HUES64 (cell line): ENCODE measurements at regions not wholly inside any gene's neighbourhood (a gene's known extent, or its start where the extent isn't known, plus 50 kb on each side); places are given as distances from the start of the nearest gene placed in this dataset.

Experiments
- H3K27ac ChIP-seq: 2 replicates; pipeline ENCODE4 v1.7.0; 2013; ENCODE audit warnings: low read depth, low read length, inconsistent platforms
- H3K27me3 ChIP-seq: 2 replicates; pipeline ENCODE4 v1.6.1; 2013; ENCODE audit warnings: mild to moderate bottlenecking, low read length; ENCODE audit not compliant: insufficient read depth
- H3K36me3 ChIP-seq: 2 replicates; pipeline ENCODE4 v1.6.1; 2013; ENCODE audit warnings: mild to moderate bottlenecking, low read length; ENCODE audit not compliant: insufficient read depth
- H3K4me1 ChIP-seq: 2 replicates; pipeline ENCODE4 v1.6.1; 2013; ENCODE audit warnings: mild to moderate bottlenecking, low read length, moderate library complexity; ENCODE audit not compliant: insufficient read depth
- H3K4me3 ChIP-seq: 2 replicates; pipeline ENCODE4 v1.5.1; 2013; ENCODE audit warnings: mild to moderate bottlenecking, low read length, moderate library complexity
- H3K9ac ChIP-seq: 2 replicates; pipeline ENCODE4 v1.6.1; 2013; ENCODE audit warnings: mild to moderate bottlenecking, low read depth, low read length
- H3K9me3 ChIP-seq: 2 replicates; pipeline ENCODE4 v1.6.1; 2013; ENCODE audit warnings: low read depth, low read length; ENCODE audit not compliant: insufficient read depth
- WGBS: fragments of 150-250, 120-280 bp; methylation state at CpG from one replicate; pipeline ENCODE4 v1.1.7; 2013; ENCODE audit warnings: missing lambda C conversion rate; 5-methylcytosine and 5-hydroxymethylcytosine counted together

- H3K9me3 ChIP-seq, result no peaks in the 10 kb centered on the region
- 65% methylated on average over 4 of the region's 4 CpGs for WGBS
- no peaks in the 10 kb centered on the region for H3K27me3 ChIP-seq
- no peaks in the 10 kb centered on the region for H3K36me3 ChIP-seq
- no peak overlapping the region for H3K9ac ChIP-seq
- peaks cover 21% of the 10 kb centered on the region for H3K4me1 ChIP-seq
- H3K27ac ChIP-seq, result peak overlapping the region; percentile 59
- no peak overlapping the region for H3K4me3 ChIP-seq
These were observed 350.7 kb downstream of the NSUN3 start for GRCh38 chr3:94413336-94414108.

- 100% methylated on average over 2 of the region's 2 CpGs for WGBS
- no peaks in the 10 kb centered on the region for H3K27me3 ChIP-seq
- H3K9me3 ChIP-seq, result no peaks in the 10 kb centered on the region
- no peak overlapping the region for H3K9ac ChIP-seq
- no peak overlapping the region for H3K27ac ChIP-seq
- peaks cover 21% of the 10 kb centered on the region for H3K4me1 ChIP-seq
- no peaks in the 10 kb centered on the region for H3K36me3 ChIP-seq
- H3K4me3 ChIP-seq, result no peak overlapping the region
These were observed 351.6 kb downstream of the NSUN3 start for GRCh38 chr3:94414418-94414817.

GRCh38 chr3:94416768-94417167, 353.9 kb downstream of the NSUN3 start:
- Histone ChIP-seq H3K4me1 (peaks cover 21% of the 10 kb centered on the region), H3K9me3 (no peaks in the 10 kb centered on the region), H3K36me3 (no peaks in the 10 kb centered on the region), H3K4me3 (no peak overlapping the region), H3K27ac (no peak overlapping the region), H3K9ac (no peak overlapping the region), H3K27me3 (no peaks in the 10 kb centered on the region)
- whole genome bisulfite sequencing, result 93% methylated on average over 4 of the region's 4 CpGs

- no peaks in the 10 kb centered on the region for H3K27me3 ChIP-seq
- no peak overlapping the region for H3K27ac ChIP-seq
- 93% methylated on average over 6 of the region's 6 CpGs for WGBS
- no peak overlapping the region for H3K9ac ChIP-seq
- no peaks in the 10 kb centered on the region for H3K36me3 ChIP-seq
- H3K4me3 ChIP-seq, result no peak overlapping the region
- H3K9me3 ChIP-seq, result no peaks in the 10 kb centered on the region
- H3K4me1 ChIP-seq, result peaks cover 16% of the 10 kb centered on the region
These were observed 355.1 kb downstream of the NSUN3 start for GRCh38 chr3:94417963-94418455.

GRCh38 chr3:94420931-94421330, 358.1 kb downstream of the NSUN3 start:
- Histone ChIP-seq H3K4me1 (no peaks in the 10 kb centered on the region), H3K9ac (no peak overlapping the region), H3K36me3 (no peaks in the 10 kb centered on the region), H3K4me3 (no peak overlapping the region), H3K27me3 (no peaks in the 10 kb centered on the region), H3K9me3 (peaks cover 4% of the 10 kb centered on the region; the same call in 1 of the 2 replicates), H3K27ac (no peak overlapping the region)
- WGBS, result 96% methylated on average over 1 of the region's 1 CpG

GRCh38 chr3:94423578-94423977, 360.7 kb downstream of the NSUN3 start:
- no peaks in the 10 kb centered on the region for H3K4me1 ChIP-seq
- no peak overlapping the region for H3K9ac ChIP-seq
- H3K27ac ChIP-seq, result no peak overlapping the region
- no peaks in the 10 kb centered on the region for H3K36me3 ChIP-seq
- peaks cover 10% of the 10 kb centered on the region; the same call in 1 of the 2 replicates for H3K9me3 ChIP-seq
- no peaks in the 10 kb centered on the region for H3K27me3 ChIP-seq
- no peak overlapping the region for H3K4me3 ChIP-seq

GRCh38 chr3:94429517-94429916, 366.7 kb downstream of the NSUN3 start:
- no peak overlapping the region for H3K9ac ChIP-seq
- no peaks in the 10 kb centered on the region for H3K36me3 ChIP-seq
- no peak overlapping the region for H3K27ac ChIP-seq
- H3K4me1 ChIP-seq, result no peaks in the 10 kb centered on the region
- peaks cover 10% of the 10 kb centered on the region; the same call in 1 of the 2 replicates for H3K9me3 ChIP-seq
- no peaks in the 10 kb centered on the region for H3K27me3 ChIP-seq
- H3K4me3 ChIP-seq, result no peak overlapping the region

- WGBS, result 95% methylated on average over 3 of the region's 3 CpGs
- no peak overlapping the region for H3K27ac ChIP-seq
- no peaks in the 10 kb centered on the region for H3K4me1 ChIP-seq
- H3K36me3 ChIP-seq, result no peaks in the 10 kb centered on the region
- no peak overlapping the region for H3K9ac ChIP-seq
- no peaks in the 10 kb centered on the region for H3K9me3 ChIP-seq
- no peaks in the 10 kb centered on the region for H3K27me3 ChIP-seq
- no peak overlapping the region for H3K4me3 ChIP-seq
These were observed 369.2 kb downstream of the NSUN3 start for GRCh38 chr3:94431876-94432570.

GRCh38 chr3:94433811-94434210, 370.9 kb downstream of the NSUN3 start:
- Histone ChIP-seq H3K36me3 (no peaks in the 10 kb centered on the region), H3K9me3 (no peaks in the 10 kb centered on the region), H3K9ac (no peak overlapping the region), H3K27me3 (no peaks in the 10 kb centered on the region), H3K4me1 (no peaks in the 10 kb centered on the region), H3K4me3 (no peak overlapping the region), H3K27ac (no peak overlapping the region)

- no peaks in the 10 kb centered on the region for H3K9me3 ChIP-seq
- WGBS, result 92% methylated on average over 2 of the region's 3 CpGs
These were observed 378.1 kb downstream of the NSUN3 start for GRCh38 chr3:94440767-94441493.

GRCh38 chr3:94441494-94441847, 378.6 kb downstream of the NSUN3 start:
- Histone ChIP-seq H3K36me3 (no peaks in the 10 kb centered on the region), H3K27me3 (no peaks in the 10 kb centered on the region), H3K4me1 (no peaks in the 10 kb centered on the region), H3K27ac (no peak overlapping the region), H3K4me3 (no peak overlapping the region), H3K9me3 (no peaks in the 10 kb centered on the region), H3K9ac (no peak overlapping the region)
- WGBS, result 100% methylated on average over 1 of the region's 1 CpG

More at GRCh38 chr3:94440767-94441493, 378.1 kb downstream of the NSUN3 start:
- no peaks in the 10 kb centered on the region for H3K36me3 ChIP-seq
- no peak overlapping the region for H3K27ac ChIP-seq
- H3K27me3 ChIP-seq, result no peaks in the 10 kb centered on the region
- H3K4me1 ChIP-seq, result no peaks in the 10 kb centered on the region
- no peak overlapping the region for H3K9ac ChIP-seq
- H3K4me3 ChIP-seq, result no peak overlapping the region
